A549 (cell line): ENCODE measurements at regions not wholly inside any gene's neighbourhood (a gene's known extent, or its start where the extent isn't known, plus 50 kb on each side); places are given as distances from the start of the nearest gene placed in this dataset.

Experiments
- ATAC-seq, 2 experiments: fragments of 200-7000 bp in 1 of 2; fragments of >200 bp in 1 of 2; cut with Nextera tagmentation in 1 of 2; cut with Tn5 transposase in 1 of 2; 3 replicates each; pipeline versions ENCODE4 v1.8.0 to v1.9.1; 2018 to 2020; ENCODE audit warnings: mild to moderate bottlenecking in 1 of 2, moderate library complexity in 1 of 2
- CTCF ChIA-PET: fragments of 300-600 bp; sonication (Branson Sonifier 250); formaldehyde crosslinking; extraction: SDS; loops from one replicate; lab custom pipeline; 2021; ENCODE audit warnings: antibody characterized with exemption, inconsistent platforms; lab: Yijun Ruan, JAX
- POLR2A ChIA-PET: fragments of 350-600 bp; formaldehyde crosslinking; extraction: SDS; loops from one replicate; lab custom pipeline; 2021; ENCODE audit warnings: antibody characterized with exemption, inconsistent platforms; lab: Yijun Ruan, JAX
- DNase-seq, 2 experiments: peaks; one replicate each; pipeline versions ENCODE4 v3.0.0 to v3.0.0-alpha.2; 2011 to 2016; ENCODE audit warnings: low read depth in 1 of 2, low spot score in 1 of 2
- FAIRE-seq: peaks from 2 replicates; lab custom pipeline; 2011; peaks lifted over from hg19 to GRCh38; lab: Jason Lieb, UNC
- H3K27ac ChIP-seq, 2 experiments: fragments of >200 bp; sonication (Bioruptor Twin); formaldehyde crosslinking; 3 replicates each; pipeline ENCODE4 v1.5.1; 2016 to 2017
- H3K4me1 ChIP-seq: fragments of >200 bp; sonication (Bioruptor Twin); formaldehyde crosslinking; 3 replicates; pipeline ENCODE4 v1.6.1; 2016
- H3K4me2 ChIP-seq: fragments of >200 bp; sonication (Bioruptor Twin); formaldehyde crosslinking; 3 replicates; pipeline ENCODE4 v1.6.1; 2016
- H3K4me3 ChIP-seq: fragments of >200 bp; sonication (Bioruptor Twin); formaldehyde crosslinking; 3 replicates; pipeline ENCODE4 v1.5.1; 2016
- H3K9me3 ChIP-seq: fragments of >200 bp; sonication (Bioruptor Twin); formaldehyde crosslinking; 3 replicates; pipeline ENCODE4 v1.6.1; 2016
- ATOH8 ChIP-seq: fragments of 250-450 bp; sonication (Bioruptor Pico); IDR thresholded peaks from 2 replicates; pipeline ENCODE4 v1.5.0; 2020; ENCODE audit warnings: low read depth, mild to moderate bottlenecking, moderate library complexity
- BCL3 ChIP-seq: fragments of >200 bp; sonication (Bioruptor Twin); formaldehyde crosslinking; IDR thresholded peaks from 3 replicates; pipeline ENCODE4 v1.6.1; 2016
- BHLHE40 ChIP-seq: IDR thresholded peaks from 2 replicates; pipeline ENCODE4 v1.6.1; 2012; ENCODE audit warnings: low read depth, low read length, inconsistent platforms
- CBX8 ChIP-seq: fragments of 200-600 bp; sonication (generic); IDR thresholded peaks from 2 replicates; pipeline ENCODE4 v1.6.1; 2016
- CHD2 ChIP-seq: fragments of 150-350 bp; IDR thresholded peaks from 2 replicates; pipeline ENCODE4 v1.6.1; 2014; ENCODE audit warnings: low read length; ENCODE audit not compliant: partially characterized antibody
- E2F6 ChIP-seq: IDR thresholded peaks from 2 replicates; pipeline ENCODE4 v1.6.1; 2012; ENCODE audit warnings: low read depth, borderline replicate concordance
- FOSB ChIP-seq: fragments of 250-450 bp; sonication (Bioruptor Pico); IDR thresholded peaks from 2 replicates; pipeline ENCODE4 v1.5.0; 2020; ENCODE audit warnings: mild to moderate bottlenecking, moderate library complexity
- FOSL2 ChIP-seq, 2 experiments: fragments of 450-650 bp in 1 of 2; fragments of >200 bp in 1 of 2; sonication (Bioruptor Twin) in 1 of 2; formaldehyde crosslinking; IDR thresholded peaks; 2 replicates each; pipeline versions ENCODE4 v1.5.0 to v1.6.1; 2016 to 2020; ENCODE audit warnings: mild to moderate bottlenecking in 1 of 2, moderate library complexity in 1 of 2
- GATA3 ChIP-seq: IDR thresholded peaks from 2 replicates; pipeline ENCODE4 v1.6.1; 2012; ENCODE audit warnings: borderline replicate concordance
- HMGXB4 ChIP-seq: fragments of 250-450 bp; sonication (Bioruptor Pico); IDR thresholded peaks from 2 replicates; pipeline ENCODE4 v1.5.0; 2021; ENCODE audit warnings: mild to moderate bottlenecking, moderate library complexity, borderline replicate concordance
- HOXA7 ChIP-seq: fragments of 250-450 bp; sonication (Bioruptor Pico); IDR thresholded peaks from 2 replicates; pipeline ENCODE4 v1.5.0; 2020; ENCODE audit warnings: mild to moderate bottlenecking, moderate library complexity
- JUN ChIP-seq, 2 experiments: fragments of >200 bp; sonication (Bioruptor Twin); formaldehyde crosslinking; IDR thresholded peaks; 2 replicates in 1 of 2; 3 replicates in 1 of 2; pipeline ENCODE4 v1.6.1; 2016 to 2017
- JUNB ChIP-seq: fragments of >200 bp; sonication (Bioruptor Twin); formaldehyde crosslinking; IDR thresholded peaks from 2 replicates; pipeline ENCODE4 v1.6.1; 2016
- KDM1A ChIP-seq: fragments of 200-600 bp; sonication (generic); IDR thresholded peaks from 2 replicates; pipeline ENCODE4 v1.6.1; 2016; ENCODE audit warnings: low read depth, mild to moderate bottlenecking
- MAX ChIP-seq: IDR thresholded peaks from 2 replicates; pipeline ENCODE4 v1.6.1; 2012
- MAZ ChIP-seq: fragments of 150-350 bp; IDR thresholded peaks from 2 replicates; pipeline ENCODE4 v1.6.1; 2014; ENCODE audit warnings: antibody characterized with exemption, low read depth, low read length, borderline replicate concordance
- NFE2L2 ChIP-seq: fragments of 150-350 bp; conservative IDR thresholded peaks from 2 replicates; pipeline ENCODE4 v1.6.1; 2014; ENCODE audit warnings: low read length
- NR3C1 ChIP-seq: fragments of >200 bp; sonication (Bioruptor Twin); formaldehyde crosslinking; IDR thresholded peaks from 3 replicates; pipeline ENCODE4 v1.6.1; 2017
- PHF8 ChIP-seq: fragments of 200-600 bp; sonication (generic); IDR thresholded peaks from 2 replicates; pipeline ENCODE4 v1.6.1; 2016; ENCODE audit warnings: low read depth, mild to moderate bottlenecking, antibody characterized with exemption, moderate library complexity, borderline replicate concordance
- POLR2AphosphoS2 ChIP-seq: conservative IDR thresholded peaks from 2 replicates; pipeline ENCODE4 v1.6.1; 2012; ENCODE audit warnings: low read length, improper control_type of control experiment, inconsistent platforms
- RCOR1 ChIP-seq: fragments of 150-350 bp; IDR thresholded peaks from 2 replicates; pipeline ENCODE4 v1.6.1; 2014; ENCODE audit warnings: antibody characterized with exemption, low read length, low read depth
- REST ChIP-seq: fragments of 200-600 bp; sonication (generic); IDR thresholded peaks from 2 replicates; pipeline ENCODE4 v1.6.1; 2016; ENCODE audit warnings: antibody characterized with exemption, mild to moderate bottlenecking, moderate library complexity
- RFX5 ChIP-seq: fragments of 450-650 bp; IDR thresholded peaks from 2 replicates; pipeline ENCODE4 v1.7.1; 2014; ENCODE audit warnings: antibody characterized with exemption, mild to moderate bottlenecking, moderate library complexity
- TFCP2L1 ChIP-seq: fragments of 250-450 bp; sonication (Bioruptor Pico); IDR thresholded peaks from 2 replicates; pipeline ENCODE4 v1.5.0; 2021; ENCODE audit warnings: mild to moderate bottlenecking
- ZC3H11A ChIP-seq: fragments of 450-650 bp; IDR thresholded peaks from 2 replicates; pipeline ENCODE4 v1.6.1; 2014; ENCODE audit warnings: antibody characterized with exemption, mild to moderate bottlenecking
- ZFP36 ChIP-seq: fragments of 450-650 bp; IDR thresholded peaks from 2 replicates; pipeline ENCODE4 v1.6.1; 2014; ENCODE audit warnings: borderline replicate concordance; ENCODE audit not compliant: partially characterized antibody
- WGBS: methylation state at CpG from one replicate; pipeline ENCODE4 v1.1.6; 2017; ENCODE audit errors: missing lambda C conversion rate; 5-methylcytosine and 5-hydroxymethylcytosine counted together

- Histone ChIP-seq H3K4me2 (no peak overlapping the region), H3K27ac (no peak overlapping the region), H3K4me1 (no peaks in the 10 kb centered on the region), H3K9me3 (no peaks in the 10 kb centered on the region), H3K4me3 (no peak overlapping the region)
- POLR2A ChIA-PET: no interaction called here
- 8% methylated on average over 1 of the region's 1 CpG for WGBS
- CTCF ChIA-PET: no interaction called here
- FAIRE-seq: no peak
- no peak for ATAC-seq
- DNase-seq: no peak
- no peak for TF ChIP-seq BHLHE40
- no peak for TF ChIP-seq TFCP2L1 (CRISPR knock-in tag)
- no peak for TF ChIP-seq ZC3H11A
- TF ChIP-seq POLR2AphosphoS2: no peak
- no peak for TF ChIP-seq NFE2L2
- no peak for TF ChIP-seq REST
- no peak for TF ChIP-seq JUNB
- no peak for TF ChIP-seq FOSB
- TF ChIP-seq HMGXB4 (CRISPR knock-in tag): no peak
- no peak for TF ChIP-seq E2F6
- TF ChIP-seq PHF8: no peak
Measured at GRCh38 chr5:114660791-114661190, 298.9 kb downstream of the KCNN2 start.

GRCh38 chr5:114658194-114658593 lies 296.3 kb downstream of the KCNN2 start:
- H3K4me3 ChIP-seq: no peak overlapping the region
- CTCF ChIA-PET: no interaction called here
- DNase-seq (no peak), ATAC-seq (no peak; a peak in 1 of 6 replicates), FAIRE-seq (no peak)
- H3K9me3 ChIP-seq: no peaks in the 10 kb centered on the region
- H3K4me2 ChIP-seq: no peak overlapping the region
- H3K4me1 ChIP-seq: no peaks in the 10 kb centered on the region
- POLR2A ChIA-PET: no interaction called here
- 0% methylated on average over 1 of the region's 1 CpG for WGBS
- H3K27ac ChIP-seq: no peak overlapping the region
- TF ChIP-seq ZC3H11A (no peak), GATA3 (no peak), NR3C1 (no peak), CHD2 (no peak), FOSL2 (IDR thresholded peaks at IDR 0.05) (no peak), FOSL2 (CRISPR knock-in tag; IDR thresholded peaks at IDR 0.05) (no peak), CBX8 (no peak), HOXA7 (CRISPR knock-in tag) (no peak), RFX5 (no peak), ZFP36 (no peak), BHLHE40 (no peak), REST (no peak), MAZ (no peak), MAX (no peak), RCOR1 (no peak), ATOH8 (CRISPR knock-in tag) (no peak), BCL3 (no peak), JUN (IDR thresholded peaks at IDR 0.05) (no peak), KDM1A (no peak)
